Testis (tissue), 2 donors: ENCODE measurements at regions not wholly inside any gene's neighbourhood (a gene's known extent, or its start where the extent isn't known, plus 50 kb on each side); places are given as distances from the start of the nearest gene placed in this dataset.
A peak's percentile ranks its signal among the peaks of the same experiment; 100 is the strongest.

ENCODE experiments used
- DNase-seq: peaks from one replicate; pipeline ENCODE4 v3.0.0-alpha.2; 2019
- H3K27ac ChIP-seq, 2 donors: fragments of 200-600 bp; sonication (generic); one replicate each; pipeline ENCODE4 v1.5.1; 2019
- H3K27me3 ChIP-seq: fragments of 200-600 bp; sonication (generic); one replicate; pipeline ENCODE4 v1.5.1; 2019
- H3K36me3 ChIP-seq: fragments of 200-600 bp; sonication (generic); one replicate; pipeline ENCODE4 v1.5.1; 2017; ENCODE audit warnings: low read depth; ENCODE audit errors: missing control alignments
- H3K4me1 ChIP-seq: fragments of 200-600 bp; sonication (generic); one replicate; pipeline ENCODE4 v1.5.1; 2019
- H3K4me3 ChIP-seq, 2 donors: fragments of 200-600 bp; sonication (generic); one replicate each; pipeline ENCODE4 v1.5.1; 2017 to 2019
- H3K9me3 ChIP-seq: fragments of 200-600 bp; sonication (generic); one replicate; pipeline ENCODE4 v1.5.1; 2017
- CTCF ChIP-seq, 3 experiments: fragments of 450-650 bp in 2 of 3; fragments of 200-600 bp in 1 of 3; sonication (generic) in 1 of 3; IDR thresholded peaks; one replicate each; pipeline ENCODE4 v1.5.1; 2016 to 2019; ENCODE audit warnings: antibody characterized with exemption in 3 of 3, mild to moderate bottlenecking in 2 of 3, moderate library complexity in 1 of 3
- POLR2A ChIP-seq: fragments of 450-650 bp; IDR thresholded peaks from one replicate; pipeline ENCODE4 v1.6.1; 2017; ENCODE audit warnings: antibody characterized with exemption, mild to moderate bottlenecking, moderate library complexity
- WGBS, 2 donors: methylation state at CpG; one replicate each; pipeline ENCODE4 v1.1.5; 2018; 5-methylcytosine and 5-hydroxymethylcytosine counted together
- intact Hi-C: fragments of 100-400 bp; cut with DNase I; formaldehyde crosslinking; loops from one replicate; pipeline ENCODE4 v1.15.1; 2023; ENCODE audit warnings: low total_unique reads

- Histone ChIP-seq H3K9me3 (no peaks in the 10 kb centered on the region), H3K27ac (no peak overlapping the region), H3K4me1 (no peaks in the 10 kb centered on the region), H3K36me3 (no peaks in the 10 kb centered on the region), H3K27me3 (no peaks in the 10 kb centered on the region), H3K4me3 (no peak overlapping the region)
- TF ChIP-seq CTCF (IDR thresholded peaks at IDR 0.05) (no peak), POLR2A (no peak)
- intact Hi-C loops = no loop called here
- DNase-seq = peak; percentile 27
- WGBS, 2 donors = 57 to 71% methylated on average over 2 of the region's 2 CpGs
Observed at GRCh38 chr12:90484094-90484493, 470.9 kb downstream of the CCER1 start.

GRCh38 chr12:90481748-90482147, 473.2 kb downstream of the CCER1 start:
- Histone ChIP-seq H3K4me3 (no peak overlapping the region), H3K36me3 (no peaks in the 10 kb centered on the region), H3K9me3 (no peaks in the 10 kb centered on the region), H3K27ac (no peak overlapping the region), H3K27me3 (no peaks in the 10 kb centered on the region), H3K4me1 (no peaks in the 10 kb centered on the region)
- DNase-seq = no peak
- no peak for TF ChIP-seq POLR2A
- TF ChIP-seq CTCF (IDR thresholded peaks at IDR 0.05) = no peak
- 64 to 83% methylated on average over 1 of the region's 1 CpG for WGBS, 2 donors
- intact Hi-C loops = no loop called here

- Histone ChIP-seq H3K27me3 (no peaks in the 10 kb centered on the region), H3K4me1 (no peaks in the 10 kb centered on the region), H3K27ac (no peak overlapping the region), H3K36me3 (no peaks in the 10 kb centered on the region), H3K9me3 (no peaks in the 10 kb centered on the region), H3K4me3 (no peak overlapping the region)
- no peak for DNase-seq
- intact Hi-C loops = no loop called here
- TF ChIP-seq POLR2A (no peak), CTCF (IDR thresholded peaks at IDR 0.05) (no peak)
- 89 to 98% methylated on average over 1 of the region's 1 CpG for WGBS, 2 donors
Observed at GRCh38 chr12:90479237-90479636, 475.7 kb downstream of the CCER1 start.

- no peak for TF ChIP-seq POLR2A
- no peak for TF ChIP-seq CTCF (IDR thresholded peaks at IDR 0.05)
- no peaks in the 10 kb centered on the region for H3K36me3 ChIP-seq
- H3K27ac ChIP-seq = no peak overlapping the region
- WGBS, 2 donors = 35 to 37% methylated on average over 2 of the region's 2 CpGs
- DNase-seq = no peak
- no peaks in the 10 kb centered on the region for H3K4me1 ChIP-seq
- no peaks in the 10 kb centered on the region for H3K9me3 ChIP-seq
- intact Hi-C loops = no loop called here
- H3K4me3 ChIP-seq = no peak overlapping the region
- no peaks in the 10 kb centered on the region for H3K27me3 ChIP-seq
Observed at GRCh38 chr12:90473831-90474230, 481.1 kb downstream of the CCER1 start.

- no peak for TF ChIP-seq CTCF (IDR thresholded peaks at IDR 0.05)
- no peak for TF ChIP-seq POLR2A
- Histone ChIP-seq H3K36me3 (no peaks in the 10 kb centered on the region), H3K9me3 (no peaks in the 10 kb centered on the region), H3K4me1 (no peaks in the 10 kb centered on the region), H3K27ac (no peak overlapping the region), H3K4me3 (no peak overlapping the region), H3K27me3 (no peaks in the 10 kb centered on the region)
- no peak for DNase-seq
- WGBS, 2 donors = 74 to 76% methylated on average over 1 of the region's 1 CpG
- intact Hi-C loops = no loop called here
Observed at GRCh38 chr12:90460681-90461080, 494.3 kb downstream of the CCER1 start.
